OCI-LY7 (cell line): ENCODE measurements at regions not wholly inside any gene's neighbourhood (a gene's known extent, or its start where the extent isn't known, plus 50 kb on each side); places are given as distances from the start of the nearest gene placed in this dataset.
"Not testable (repeated sequence)": the region's sequence is repeated elsewhere in the genome, so short reads cannot be mapped to it uniquely, and the experiment has no call there.

Experiments
- EZH2phosphoT487 ChIP-seq: fragments of 200-600 bp; sonication (generic); IDR thresholded peaks from 2 replicates; pipeline ENCODE4 v1.6.1; 2018; ENCODE audit warnings: low read depth, borderline replicate concordance, mild to moderate bottlenecking, mixed run types, antibody characterized with exemption, low read length, moderate library complexity, mixed read lengths
- TF ChIP-seq, protein P1 (sequence below): fragments of 200-600 bp; sonication (generic); conservative IDR thresholded peaks from 2 replicates; pipeline ENCODE4 v1.5.1; 2014; ENCODE audit warnings: mild to moderate bottlenecking, antibody characterized with exemption, low read length, moderate library complexity, mixed read lengths

DNA sequence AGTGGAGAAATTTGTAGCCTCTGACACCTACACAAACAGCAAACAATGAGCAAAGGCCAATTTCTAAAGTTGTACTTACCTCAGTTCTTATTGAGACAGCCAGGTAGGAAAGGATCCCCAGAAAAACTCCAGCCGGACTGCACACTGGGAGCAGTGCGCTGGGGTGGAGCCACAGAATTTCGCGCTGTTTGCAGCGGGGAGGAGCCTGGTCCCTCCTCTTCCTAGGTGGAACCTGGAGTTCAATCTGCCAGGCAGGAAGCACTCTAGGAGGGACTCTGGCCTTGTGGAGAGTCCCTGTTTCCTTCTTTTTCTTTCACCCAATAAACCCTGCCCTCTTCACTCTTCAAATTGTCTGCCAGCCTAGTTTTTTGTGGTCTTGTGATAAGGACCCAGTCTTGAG lies 259.9 kb downstream of the ZFY start:
- TF ChIP-seq, protein P1, sequence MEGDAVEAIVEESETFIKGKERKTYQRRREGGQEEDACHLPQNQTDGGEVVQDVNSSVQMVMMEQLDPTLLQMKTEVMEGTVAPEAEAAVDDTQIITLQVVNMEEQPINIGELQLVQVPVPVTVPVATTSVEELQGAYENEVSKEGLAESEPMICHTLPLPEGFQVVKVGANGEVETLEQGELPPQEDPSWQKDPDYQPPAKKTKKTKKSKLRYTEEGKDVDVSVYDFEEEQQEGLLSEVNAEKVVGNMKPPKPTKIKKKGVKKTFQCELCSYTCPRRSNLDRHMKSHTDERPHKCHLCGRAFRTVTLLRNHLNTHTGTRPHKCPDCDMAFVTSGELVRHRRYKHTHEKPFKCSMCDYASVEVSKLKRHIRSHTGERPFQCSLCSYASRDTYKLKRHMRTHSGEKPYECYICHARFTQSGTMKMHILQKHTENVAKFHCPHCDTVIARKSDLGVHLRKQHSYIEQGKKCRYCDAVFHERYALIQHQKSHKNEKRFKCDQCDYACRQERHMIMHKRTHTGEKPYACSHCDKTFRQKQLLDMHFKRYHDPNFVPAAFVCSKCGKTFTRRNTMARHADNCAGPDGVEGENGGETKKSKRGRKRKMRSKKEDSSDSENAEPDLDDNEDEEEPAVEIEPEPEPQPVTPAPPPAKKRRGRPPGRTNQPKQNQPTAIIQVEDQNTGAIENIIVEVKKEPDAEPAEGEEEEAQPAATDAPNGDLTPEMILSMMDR = not testable (repeated sequence)
- not testable (repeated sequence) for TF ChIP-seq EZH2phosphoT487
